ENCODE measurements at regions not wholly inside any gene's neighbourhood (a gene's known extent, or its start where the extent isn't known, plus 50 kb on each side); places are given as distances from the start of the nearest gene placed in this dataset.

- Histone ChIP-seq H3K14ac (ENCODE audit: low read length) (no peak overlapping the region), H3K4me2 (ENCODE audit: insufficient read depth, low read length, poor library complexity, severe bottlenecking) (no peak overlapping the region), H3K36me3 (replicated peaks in 1 of 2; ENCODE audit: control insufficient read depth in 2 of 2, insufficient read depth in 2 of 2, low read length in 2 of 2) (no peaks in the 10 kb centered on the region), H3K9me3 (replicated peaks in 1 of 2; ENCODE audit: control insufficient read depth in 2 of 2, insufficient read depth in 1 of 2, low read depth in 1 of 2, low read length in 2 of 2) (no peaks in the 10 kb centered on the region), H3K23ac (ENCODE audit: low read depth, low read length, poor library complexity) (no peak overlapping the region), H4K8ac (ENCODE audit: low read depth, low read length) (no peak overlapping the region), H3K27ac (replicated peaks; ENCODE audit: low read length) (no peak overlapping the region), H2AK5ac (ENCODE audit: low read depth, low read length) (no peak overlapping the region), H2BK15ac (ENCODE audit: low read length) (no peak overlapping the region), H3K4me3 (ENCODE audit: low read length in 2 of 2) (no peak overlapping the region), H2BK120ac (ENCODE audit: low read depth, low read length) (no peak overlapping the region), H3K9ac (ENCODE audit: low read depth, low read length, poor library complexity) (no peak overlapping the region), H3K4me1 (ENCODE audit: control insufficient read depth in 2 of 2, insufficient read depth in 1 of 2, low read depth in 1 of 2, low read length in 2 of 2) (peaks cover 0 to 12% of the 10 kb centered on the region in 2 donors), H2BK5ac (ENCODE audit: low read length) (no peak overlapping the region), H3K79me1 (ENCODE audit: low read depth, low read length) (no peaks in the 10 kb centered on the region), H3K18ac (ENCODE audit: low read length) (no peak overlapping the region), H2AFZ (ENCODE audit: low read length) (peak overlapping the region; percentile 19), H3K4ac (ENCODE audit: low read length) (no peak overlapping the region), H3K27me3 (ENCODE audit: control insufficient read depth in 3 of 3, insufficient read depth in 3 of 3, low read depth in 1 of 3, low read length in 3 of 3) (no peaks in the 10 kb centered on the region), H2BK12ac (ENCODE audit: low read length) (no peak overlapping the region), H4K91ac (ENCODE audit: low read depth, low read length, poor library complexity) (no peak overlapping the region)
- no CpG with 5 or more reads among the region's 3 CpGs for WGBS, 2 donors (ENCODE audit: extremely low coverage in 2 of 2, insufficient read length in 2 of 2, insufficient replicate concordance in 1 of 2)
- no peak for DNase-seq (ENCODE audit: low spot score)
These were observed 431.0 kb upstream of the MEF2C start for GRCh38 chr5:89313804-89314588.

DNA sequence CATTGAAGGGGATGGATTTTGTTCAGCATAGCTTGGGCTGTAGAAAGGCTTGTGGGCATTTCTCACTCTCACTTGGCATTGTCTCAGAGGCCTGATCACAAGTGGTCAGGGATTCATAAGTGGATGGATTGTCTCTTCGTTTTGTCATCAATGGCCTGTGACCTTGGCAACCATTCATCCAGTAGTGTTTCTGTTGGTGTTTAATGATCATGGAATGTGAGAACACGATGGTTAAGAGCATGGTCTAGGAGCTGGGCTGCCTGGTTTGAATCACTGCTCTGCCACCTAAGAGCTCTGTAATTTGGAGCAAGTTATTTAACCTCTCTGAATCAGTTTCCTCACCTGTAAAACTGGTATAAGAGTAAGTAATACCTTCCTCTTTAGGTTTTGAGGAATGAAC, 430.1 kb upstream of the MEF2C start:
- no peak overlapping the region for H3K23ac ChIP-seq (ENCODE audit: low read depth, low read length, poor library complexity)
- no peak overlapping the region for H3K27ac ChIP-seq (replicated peaks; ENCODE audit: low read length)
- H3K79me1 ChIP-seq (ENCODE audit: low read depth, low read length), result no peaks in the 10 kb centered on the region

GRCh38 chr5:89309268-89309667, 426.3 kb upstream of the MEF2C start:
- no peak for DNase-seq (ENCODE audit: low spot score)
- no peak overlapping the region for H3K4me3 ChIP-seq (ENCODE audit: low read length in 2 of 2)
- no peak overlapping the region for H4K91ac ChIP-seq (ENCODE audit: low read depth, low read length, poor library complexity)
- no peak overlapping the region for H3K23ac ChIP-seq (ENCODE audit: low read depth, low read length, poor library complexity)
- no peak overlapping the region for H4K8ac ChIP-seq (ENCODE audit: low read depth, low read length)
- H3K4ac ChIP-seq (ENCODE audit: low read length), result no peak overlapping the region
- no peak overlapping the region for H3K14ac ChIP-seq (ENCODE audit: low read length)
- no peaks in the 10 kb centered on the region for H3K9me3 ChIP-seq (replicated peaks in 1 of 2; ENCODE audit: control insufficient read depth in 2 of 2, insufficient read depth in 1 of 2, low read depth in 1 of 2, low read length in 2 of 2)
- no peak overlapping the region for H2AFZ ChIP-seq (ENCODE audit: low read length)
- H3K4me2 ChIP-seq (ENCODE audit: insufficient read depth, low read length, poor library complexity, severe bottlenecking), result no peak overlapping the region
- no peak overlapping the region for H3K18ac ChIP-seq (ENCODE audit: low read length)
- peaks cover 0 to 10% of the 10 kb centered on the region in 2 donors for H3K4me1 ChIP-seq (ENCODE audit: control insufficient read depth in 2 of 2, insufficient read depth in 1 of 2, low read depth in 1 of 2, low read length in 2 of 2)
- no peak overlapping the region for H2BK5ac ChIP-seq (ENCODE audit: low read length)
- no peak overlapping the region for H2BK120ac ChIP-seq (ENCODE audit: low read depth, low read length)
- H3K9ac ChIP-seq (ENCODE audit: low read depth, low read length, poor library complexity), result no peak overlapping the region
- H3K27me3 ChIP-seq (ENCODE audit: control insufficient read depth in 3 of 3, insufficient read depth in 3 of 3, low read depth in 1 of 3, low read length in 3 of 3), result no peaks in the 10 kb centered on the region
- H3K79me1 ChIP-seq (ENCODE audit: low read depth, low read length), result no peaks in the 10 kb centered on the region
- no peak overlapping the region for H2BK15ac ChIP-seq (ENCODE audit: low read length)
- H3K36me3 ChIP-seq (replicated peaks in 1 of 2; ENCODE audit: control insufficient read depth in 2 of 2, insufficient read depth in 2 of 2, low read length in 2 of 2), result no peaks in the 10 kb centered on the region
- no peak overlapping the region for H3K27ac ChIP-seq (replicated peaks; ENCODE audit: low read length)
- H2AK5ac ChIP-seq (ENCODE audit: low read depth, low read length), result no peak overlapping the region
- WGBS, 2 donors (ENCODE audit: extremely low coverage in 2 of 2, insufficient read length in 2 of 2, insufficient replicate concordance in 1 of 2), result no CpG with 5 or more reads among the region's 1 CpG
- no peak overlapping the region for H2BK12ac ChIP-seq (ENCODE audit: low read length)

More for the DNA sequence above, 430.1 kb upstream of the MEF2C start:
- no peak overlapping the region for H3K14ac ChIP-seq (ENCODE audit: low read length)
- H2BK15ac ChIP-seq (ENCODE audit: low read length), result no peak overlapping the region
- no peaks in the 10 kb centered on the region for H3K9me3 ChIP-seq (replicated peaks in 1 of 2; ENCODE audit: control insufficient read depth in 2 of 2, insufficient read depth in 1 of 2, low read depth in 1 of 2, low read length in 2 of 2)
- no peak for DNase-seq (ENCODE audit: low spot score)
- no peak overlapping the region for H2BK5ac ChIP-seq (ENCODE audit: low read length)
- no peak overlapping the region for H3K4ac ChIP-seq (ENCODE audit: low read length)
- no peak overlapping the region for H2BK12ac ChIP-seq (ENCODE audit: low read length)
- H3K4me2 ChIP-seq (ENCODE audit: insufficient read depth, low read length, poor library complexity, severe bottlenecking), result no peak overlapping the region
- no peak overlapping the region for H4K91ac ChIP-seq (ENCODE audit: low read depth, low read length, poor library complexity)
- no CpG with 5 or more reads among the region's 2 CpGs for WGBS, 2 donors (ENCODE audit: extremely low coverage in 2 of 2, insufficient read length in 2 of 2, insufficient replicate concordance in 1 of 2)
- H2AFZ ChIP-seq (ENCODE audit: low read length), result peak overlapping the region; percentile 45
- peaks cover 0 to 12% of the 10 kb centered on the region in 2 donors for H3K4me1 ChIP-seq (ENCODE audit: control insufficient read depth in 2 of 2, insufficient read depth in 1 of 2, low read depth in 1 of 2, low read length in 2 of 2)
- H3K36me3 ChIP-seq (replicated peaks in 1 of 2; ENCODE audit: control insufficient read depth in 2 of 2, insufficient read depth in 2 of 2, low read length in 2 of 2), result no peaks in the 10 kb centered on the region
- no peak overlapping the region for H3K9ac ChIP-seq (ENCODE audit: low read depth, low read length, poor library complexity)
- no peak overlapping the region for H4K8ac ChIP-seq (ENCODE audit: low read depth, low read length)
- H3K18ac ChIP-seq (ENCODE audit: low read length), result no peak overlapping the region
- no peak overlapping the region for H3K4me3 ChIP-seq (ENCODE audit: low read length in 2 of 2)
- no peaks in the 10 kb centered on the region for H3K27me3 ChIP-seq (ENCODE audit: control insufficient read depth in 3 of 3, insufficient read depth in 3 of 3, low read depth in 1 of 3, low read length in 3 of 3)
- H2BK120ac ChIP-seq (ENCODE audit: low read depth, low read length), result no peak overlapping the region
- H2AK5ac ChIP-seq (ENCODE audit: low read depth, low read length), result no peak overlapping the region

GRCh38 chr5:89308606-89309040, 425.6 kb upstream of the MEF2C start:
- Histone ChIP-seq H3K36me3 (replicated peaks in 1 of 2; ENCODE audit: control insufficient read depth in 2 of 2, insufficient read depth in 2 of 2, low read length in 2 of 2) (no peaks in the 10 kb centered on the region), H2BK120ac (ENCODE audit: low read depth, low read length) (no peak overlapping the region), H3K9me3 (replicated peaks in 1 of 2; ENCODE audit: control insufficient read depth in 2 of 2, insufficient read depth in 1 of 2, low read depth in 1 of 2, low read length in 2 of 2) (no peaks in the 10 kb centered on the region), H4K8ac (ENCODE audit: low read depth, low read length) (no peak overlapping the region), H3K9ac (ENCODE audit: low read depth, low read length, poor library complexity) (no peak overlapping the region), H3K27me3 (ENCODE audit: control insufficient read depth in 3 of 3, insufficient read depth in 3 of 3, low read depth in 1 of 3, low read length in 3 of 3) (no peaks in the 10 kb centered on the region), H3K18ac (ENCODE audit: low read length) (no peak overlapping the region), H2AFZ (ENCODE audit: low read length) (no peak overlapping the region), H3K79me1 (ENCODE audit: low read depth, low read length) (no peaks in the 10 kb centered on the region), H2AK5ac (ENCODE audit: low read depth, low read length) (no peak overlapping the region), H3K14ac (ENCODE audit: low read length) (no peak overlapping the region), H3K4me1 (ENCODE audit: control insufficient read depth in 2 of 2, insufficient read depth in 1 of 2, low read depth in 1 of 2, low read length in 2 of 2) (peaks cover 0 to 4% of the 10 kb centered on the region in 2 donors), H2BK12ac (ENCODE audit: low read length) (no peak overlapping the region), H2BK15ac (ENCODE audit: low read length) (no peak overlapping the region), H2BK5ac (ENCODE audit: low read length) (no peak overlapping the region), H3K23ac (ENCODE audit: low read depth, low read length, poor library complexity) (no peak overlapping the region), H3K4me3 (ENCODE audit: low read length in 2 of 2) (no peak overlapping the region), H3K4me2 (ENCODE audit: insufficient read depth, low read length, poor library complexity, severe bottlenecking) (no peak overlapping the region), H4K91ac (ENCODE audit: low read depth, low read length, poor library complexity) (no peak overlapping the region), H3K4ac (ENCODE audit: low read length) (no peak overlapping the region), H3K27ac (replicated peaks; ENCODE audit: low read length) (no peak overlapping the region)
- no peak for DNase-seq (ENCODE audit: low spot score)
- no CpG with 5 or more reads among the region's 4 CpGs for WGBS, 2 donors (ENCODE audit: extremely low coverage in 2 of 2, insufficient read length in 2 of 2, insufficient replicate concordance in 1 of 2)

All from neuronal stem cell (in vitro differentiated cells).